A549 (cell line): ENCODE measurements at regions not wholly inside any gene's neighbourhood (a gene's known extent, or its start where the extent isn't known, plus 50 kb on each side); places are given as distances from the start of the nearest gene placed in this dataset.
A peak's percentile ranks its signal among the peaks of the same experiment; 100 is the strongest.

Source experiments
- ATAC-seq, 2 experiments: fragments of 200-7000 bp in 1 of 2; fragments of >200 bp in 1 of 2; cut with Nextera tagmentation in 1 of 2; cut with Tn5 transposase in 1 of 2; 3 replicates each; pipeline versions ENCODE4 v1.8.0 to v1.9.1; 2018 to 2020; ENCODE audit warnings: mild to moderate bottlenecking in 1 of 2, moderate library complexity in 1 of 2
- CTCF ChIA-PET: fragments of 300-600 bp; sonication (Branson Sonifier 250); formaldehyde crosslinking; extraction: SDS; loops from one replicate; lab custom pipeline; 2021; ENCODE audit warnings: antibody characterized with exemption, inconsistent platforms; lab: Yijun Ruan, JAX
- POLR2A ChIA-PET: fragments of 350-600 bp; formaldehyde crosslinking; extraction: SDS; loops from one replicate; lab custom pipeline; 2021; ENCODE audit warnings: antibody characterized with exemption, inconsistent platforms; lab: Yijun Ruan, JAX
- DNase-seq, 2 experiments: peaks; one replicate each; pipeline versions ENCODE4 v3.0.0 to v3.0.0-alpha.2; 2011 to 2016; ENCODE audit warnings: low read depth in 1 of 2, low spot score in 1 of 2
- FAIRE-seq: peaks from 2 replicates; lab custom pipeline; 2011; peaks lifted over from hg19 to GRCh38; lab: Jason Lieb, UNC
- H3K27ac ChIP-seq, 2 experiments: fragments of >200 bp; sonication (Bioruptor Twin); formaldehyde crosslinking; 3 replicates each; pipeline ENCODE4 v1.5.1; 2016 to 2017
- H3K4me1 ChIP-seq: fragments of >200 bp; sonication (Bioruptor Twin); formaldehyde crosslinking; 3 replicates; pipeline ENCODE4 v1.6.1; 2016
- H3K4me2 ChIP-seq: fragments of >200 bp; sonication (Bioruptor Twin); formaldehyde crosslinking; 3 replicates; pipeline ENCODE4 v1.6.1; 2016
- H3K4me3 ChIP-seq: fragments of >200 bp; sonication (Bioruptor Twin); formaldehyde crosslinking; 3 replicates; pipeline ENCODE4 v1.5.1; 2016
- H3K9me3 ChIP-seq: fragments of >200 bp; sonication (Bioruptor Twin); formaldehyde crosslinking; 3 replicates; pipeline ENCODE4 v1.6.1; 2016
- ATOH8 ChIP-seq: fragments of 250-450 bp; sonication (Bioruptor Pico); IDR thresholded peaks from 2 replicates; pipeline ENCODE4 v1.5.0; 2020; ENCODE audit warnings: low read depth, mild to moderate bottlenecking, moderate library complexity
- BHLHE40 ChIP-seq: IDR thresholded peaks from 2 replicates; pipeline ENCODE4 v1.6.1; 2012; ENCODE audit warnings: low read depth, low read length, inconsistent platforms
- CBX8 ChIP-seq: fragments of 200-600 bp; sonication (generic); IDR thresholded peaks from 2 replicates; pipeline ENCODE4 v1.6.1; 2016
- CHD2 ChIP-seq: fragments of 150-350 bp; IDR thresholded peaks from 2 replicates; pipeline ENCODE4 v1.6.1; 2014; ENCODE audit warnings: low read length; ENCODE audit not compliant: partially characterized antibody
- CTCF ChIP-seq: fragments of >200 bp; sonication (Bioruptor Twin); formaldehyde crosslinking; IDR thresholded peaks from 3 replicates; pipeline ENCODE4 v1.5.1; 2016
- EHF ChIP-seq: fragments of 250-450 bp; sonication (Bioruptor Pico); IDR thresholded peaks from 2 replicates; pipeline ENCODE4 v1.5.0; 2020; ENCODE audit warnings: mild to moderate bottlenecking
- EHMT2 ChIP-seq: fragments of 200-600 bp; sonication (generic); IDR thresholded peaks from 2 replicates; pipeline ENCODE4 v1.6.1; 2016; ENCODE audit warnings: antibody characterized with exemption, low read depth, mild to moderate bottlenecking, moderate library complexity
- ELK1 ChIP-seq: fragments of 150-350 bp; IDR thresholded peaks from 2 replicates; pipeline ENCODE4 v1.6.1; 2014; ENCODE audit warnings: low read depth, mild to moderate bottlenecking, low read length
- EP300 ChIP-seq, 2 experiments: fragments of >200 bp; sonication (Bioruptor Twin); formaldehyde crosslinking; IDR thresholded peaks; 2 replicates in 1 of 2; 3 replicates in 1 of 2; pipeline ENCODE4 v1.6.1; 2016 to 2017
- ESRRA ChIP-seq: fragments of 150-350 bp; IDR thresholded peaks from 2 replicates; pipeline ENCODE4 v1.6.1; 2014; ENCODE audit warnings: mild to moderate bottlenecking, low read length, borderline replicate concordance
- HES2 ChIP-seq: fragments of >200 bp; sonication (Bioruptor Twin); formaldehyde crosslinking; IDR thresholded peaks from 2 replicates; pipeline ENCODE4 v1.6.1; 2016
- HMGXB4 ChIP-seq: fragments of 250-450 bp; sonication (Bioruptor Pico); IDR thresholded peaks from 2 replicates; pipeline ENCODE4 v1.5.0; 2021; ENCODE audit warnings: mild to moderate bottlenecking, moderate library complexity, borderline replicate concordance
- JUNB ChIP-seq: fragments of >200 bp; sonication (Bioruptor Twin); formaldehyde crosslinking; IDR thresholded peaks from 2 replicates; pipeline ENCODE4 v1.6.1; 2016
- KDM1A ChIP-seq: fragments of 200-600 bp; sonication (generic); IDR thresholded peaks from 2 replicates; pipeline ENCODE4 v1.6.1; 2016; ENCODE audit warnings: low read depth, mild to moderate bottlenecking
- MAFK ChIP-seq: fragments of 450-650 bp; IDR thresholded peaks from 2 replicates; pipeline ENCODE4 v1.6.1; 2014; ENCODE audit not compliant: partially characterized antibody
- NFE2L2 ChIP-seq: fragments of 150-350 bp; conservative IDR thresholded peaks from 2 replicates; pipeline ENCODE4 v1.6.1; 2014; ENCODE audit warnings: low read length
- NR3C1 ChIP-seq: fragments of >200 bp; sonication (Bioruptor Twin); formaldehyde crosslinking; IDR thresholded peaks from 3 replicates; pipeline ENCODE4 v1.6.1; 2017
- POLR2A ChIP-seq: IDR thresholded peaks from 2 replicates; pipeline ENCODE4 v1.6.1; 2012; ENCODE audit warnings: mild to moderate bottlenecking, low read length
- RAD21 ChIP-seq, 2 experiments: fragments of >200 bp in 1 of 2; sonication (Bioruptor Twin) in 1 of 2; formaldehyde crosslinking in 1 of 2; IDR thresholded peaks in 1 of 2; conservative IDR thresholded peaks in 1 of 2; 2 replicates in 1 of 2; 3 replicates in 1 of 2; pipeline ENCODE4 v1.6.1; 2012 to 2018; ENCODE audit warnings: inconsistent platforms in 1 of 2
- RCOR1 ChIP-seq: fragments of 150-350 bp; IDR thresholded peaks from 2 replicates; pipeline ENCODE4 v1.6.1; 2014; ENCODE audit warnings: antibody characterized with exemption, low read length, low read depth
- RFX5 ChIP-seq: fragments of 450-650 bp; IDR thresholded peaks from 2 replicates; pipeline ENCODE4 v1.7.1; 2014; ENCODE audit warnings: antibody characterized with exemption, mild to moderate bottlenecking, moderate library complexity
- SREBF2 ChIP-seq: fragments of 450-650 bp; IDR thresholded peaks from 2 replicates; pipeline ENCODE4 v1.6.1; 2014; ENCODE audit warnings: mild to moderate bottlenecking, moderate library complexity
- ZC3H11A ChIP-seq: fragments of 450-650 bp; IDR thresholded peaks from 2 replicates; pipeline ENCODE4 v1.6.1; 2014; ENCODE audit warnings: antibody characterized with exemption, mild to moderate bottlenecking
- WGBS: methylation state at CpG from one replicate; pipeline ENCODE4 v1.1.6; 2017; ENCODE audit errors: missing lambda C conversion rate; 5-methylcytosine and 5-hydroxymethylcytosine counted together

DNA sequence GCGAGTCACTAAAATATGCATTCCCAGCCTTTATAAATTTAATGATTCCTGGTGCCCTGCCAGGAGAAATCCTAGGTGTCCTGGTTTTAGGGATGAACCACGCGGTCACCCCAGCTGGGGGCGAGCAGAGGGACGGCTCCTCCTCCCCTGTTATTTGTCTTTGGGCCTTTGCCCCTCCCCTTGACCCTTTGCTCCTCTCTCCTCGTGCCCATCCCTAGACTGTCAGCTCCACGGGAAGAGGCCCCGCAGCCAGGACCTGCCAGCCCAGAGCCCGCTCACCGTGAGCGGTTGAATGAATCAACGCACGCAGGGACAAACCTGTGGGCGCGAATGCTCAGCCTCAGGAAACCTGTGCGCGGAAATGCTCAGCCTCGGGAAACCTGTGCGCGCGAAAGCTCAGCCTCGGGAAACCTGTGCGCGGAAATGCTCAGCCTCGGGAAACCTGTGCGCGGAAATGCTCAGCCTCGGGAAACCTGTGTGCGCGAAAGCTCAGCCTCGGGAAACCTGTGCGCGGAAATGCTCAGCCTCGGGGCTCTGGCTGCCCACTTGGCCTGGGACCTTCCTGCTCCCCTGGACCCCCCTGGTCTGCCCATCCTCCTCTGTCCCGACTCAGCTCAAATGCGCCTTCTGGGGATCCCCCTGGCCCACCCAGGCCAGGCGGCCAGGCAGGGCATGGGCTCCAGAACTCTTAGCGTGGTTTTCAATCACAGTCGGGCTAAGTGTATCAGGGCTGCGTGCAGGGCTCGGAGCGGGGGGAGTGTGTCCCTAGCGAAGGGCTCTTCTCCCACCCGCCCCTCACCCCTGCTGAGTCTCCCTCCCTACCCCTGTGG lies 140.5 kb upstream of the COL5A1 start:
- no peak for FAIRE-seq
- 87% methylated on average over 42 of the region's 44 CpGs for WGBS
- ATAC-seq = no peak
- peaks cover 8% of the 10 kb centered on the region; the same call in 2 of the 3 replicates for H3K9me3 ChIP-seq
- DNase-seq = no peak
- H3K4me2 ChIP-seq = no peak overlapping the region
- H3K27ac ChIP-seq = peak overlapping the region; percentile 92 to 93; a peak in 4 of 6 replicates
- TF ChIP-seq ATOH8 (CRISPR knock-in tag) (no peak), NR3C1 (no peak), NFE2L2 (no peak), ZC3H11A (no peak), RAD21 (conservative IDR thresholded peaks at IDR 0.05 in 1 of 2, IDR thresholded peaks at IDR 0.05 in 1 of 2) (no peak), ESRRA (no peak), HES2 (no peak), BHLHE40 (no peak), EHMT2 (no peak), RFX5 (no peak), EHF (CRISPR knock-in tag) (no peak), CTCF (no peak), SREBF2 (no peak), MAFK (no peak), HMGXB4 (CRISPR knock-in tag) (no peak), ELK1 (no peak), CHD2 (no peak), JUNB (no peak)
- peaks cover 19% of the 10 kb centered on the region for H3K4me1 ChIP-seq
- ChIA-PET POLR2A (no interaction called here), CTCF (interaction anchor here (0.6 to 3.1 kb wide), 13 partner anchors 8 to 345 kb away, joined by 3 to 24 read pairs (median 4); no protein-coding TSS in a partner anchor)
- no peak overlapping the region for H3K4me3 ChIP-seq

DNA sequence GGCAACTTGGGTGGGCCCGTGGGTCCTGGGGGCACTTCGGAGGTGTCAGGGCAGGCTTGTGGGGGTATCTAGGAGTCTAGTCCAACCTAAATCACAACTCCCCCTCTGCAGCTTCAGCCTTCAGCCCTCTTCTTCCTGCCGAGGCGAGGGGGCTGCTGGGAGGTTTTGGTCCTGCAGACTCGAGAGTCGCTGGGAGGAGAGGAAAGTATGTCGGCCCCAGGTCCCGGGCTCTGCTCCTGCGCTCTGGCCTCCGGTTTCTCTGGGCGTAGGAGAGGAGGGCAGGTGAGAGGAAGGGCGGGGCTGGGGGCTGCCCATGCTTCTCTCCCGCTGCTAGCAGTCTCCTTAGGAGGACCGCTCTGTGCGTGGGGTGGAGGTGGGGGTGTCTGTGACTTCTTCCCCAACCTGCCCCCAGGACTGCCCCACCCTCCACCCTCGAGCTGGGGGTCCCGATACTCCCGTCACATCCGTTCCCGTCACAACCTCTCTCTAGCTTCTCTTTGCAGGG lies 139.8 kb upstream of the COL5A1 start:
- Histone ChIP-seq H3K4me1 (peaks cover 19% of the 10 kb centered on the region), H3K27ac (peak overlapping the region; percentile 92 to 93), H3K4me2 (no peak overlapping the region), H3K4me3 (no peak overlapping the region), H3K9me3 (peaks cover 8% of the 10 kb centered on the region; the same call in 2 of the 3 replicates)
- 89% methylated on average over 19 of the region's 20 CpGs for WGBS
- no peak for FAIRE-seq
- DNase-seq = no peak
- ATAC-seq = no peak
- POLR2A ChIA-PET = no interaction called here
- CTCF ChIA-PET = interaction anchor here (0.7 to 3.1 kb wide), 13 partner anchors 9 to 344 kb away, joined by 3 to 24 read pairs (median 4); no protein-coding TSS in a partner anchor
- no peak for TF ChIP-seq KDM1A
- TF ChIP-seq POLR2A = no peak
- no peak for TF ChIP-seq EP300 (IDR thresholded peaks at IDR 0.05)
- no peak for TF ChIP-seq RCOR1
- no peak for TF ChIP-seq CBX8
- TF ChIP-seq NR3C1 = no peak
